ENCODE measurements at regions not wholly inside any gene's neighbourhood (a gene's known extent, or its start where the extent isn't known, plus 50 kb on each side); places are given as distances from the start of the nearest gene placed in this dataset.

GRCh38 chr5:163612358-163613149 is 107.1 kb downstream of the MAT2B start:
- TF ChIP-seq CTCF (IDR thresholded peaks at IDR 0.05; ENCODE audit: poor library complexity): no peak
- TF ChIP-seq EZH2phosphoT487 (IDR thresholded peaks at IDR 0.05; ENCODE audit: low read depth, severe bottlenecking, unreplicated experiment): no peak
- no peak for TF ChIP-seq EZH2 (IDR thresholded peaks at IDR 0.05; ENCODE audit: borderline replicate concordance)

Measured in hepatocyte (in vitro differentiated cells).